ENCODE measurements at regions not wholly inside any gene's neighbourhood (a gene's known extent, or its start where the extent isn't known, plus 50 kb on each side); places are given as distances from the start of the nearest gene placed in this dataset.

DNA sequence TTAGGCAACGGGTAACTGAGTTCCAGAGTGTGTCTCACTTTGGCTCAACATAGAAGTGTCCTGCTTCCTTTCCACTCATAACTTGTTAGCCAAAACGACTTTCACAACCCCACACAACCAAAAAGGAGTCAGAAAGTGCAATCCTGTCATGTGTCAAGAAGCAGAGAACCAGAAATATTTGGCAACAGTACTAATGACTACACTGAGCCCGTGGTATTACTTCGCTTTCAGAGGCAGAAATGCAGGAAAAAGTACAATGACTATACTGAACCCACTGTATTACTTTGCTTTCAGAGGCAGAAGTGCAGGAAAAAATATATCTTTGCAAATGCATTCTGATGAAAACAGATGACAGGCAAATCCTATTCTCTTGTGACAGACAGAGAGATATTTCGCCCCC, 484.6 kb downstream of the KIF2B start:
- no peak for TF ChIP-seq FOXM1 (IDR thresholded peaks at IDR 0.05; ENCODE audit: borderline replicate concordance, low read depth)
- TF ChIP-seq NFIC (IDR thresholded peaks at IDR 0.05), result no peak
- TF ChIP-seq MAX (IDR thresholded peaks at IDR 0.05), result no peak
- TF ChIP-seq EGR1 (IDR thresholded peaks at IDR 0.05), result no peak
- TF ChIP-seq YY1 (IDR thresholded peaks at IDR 0.05; ENCODE audit: low read depth), result no peak
- TF ChIP-seq, protein P1, sequence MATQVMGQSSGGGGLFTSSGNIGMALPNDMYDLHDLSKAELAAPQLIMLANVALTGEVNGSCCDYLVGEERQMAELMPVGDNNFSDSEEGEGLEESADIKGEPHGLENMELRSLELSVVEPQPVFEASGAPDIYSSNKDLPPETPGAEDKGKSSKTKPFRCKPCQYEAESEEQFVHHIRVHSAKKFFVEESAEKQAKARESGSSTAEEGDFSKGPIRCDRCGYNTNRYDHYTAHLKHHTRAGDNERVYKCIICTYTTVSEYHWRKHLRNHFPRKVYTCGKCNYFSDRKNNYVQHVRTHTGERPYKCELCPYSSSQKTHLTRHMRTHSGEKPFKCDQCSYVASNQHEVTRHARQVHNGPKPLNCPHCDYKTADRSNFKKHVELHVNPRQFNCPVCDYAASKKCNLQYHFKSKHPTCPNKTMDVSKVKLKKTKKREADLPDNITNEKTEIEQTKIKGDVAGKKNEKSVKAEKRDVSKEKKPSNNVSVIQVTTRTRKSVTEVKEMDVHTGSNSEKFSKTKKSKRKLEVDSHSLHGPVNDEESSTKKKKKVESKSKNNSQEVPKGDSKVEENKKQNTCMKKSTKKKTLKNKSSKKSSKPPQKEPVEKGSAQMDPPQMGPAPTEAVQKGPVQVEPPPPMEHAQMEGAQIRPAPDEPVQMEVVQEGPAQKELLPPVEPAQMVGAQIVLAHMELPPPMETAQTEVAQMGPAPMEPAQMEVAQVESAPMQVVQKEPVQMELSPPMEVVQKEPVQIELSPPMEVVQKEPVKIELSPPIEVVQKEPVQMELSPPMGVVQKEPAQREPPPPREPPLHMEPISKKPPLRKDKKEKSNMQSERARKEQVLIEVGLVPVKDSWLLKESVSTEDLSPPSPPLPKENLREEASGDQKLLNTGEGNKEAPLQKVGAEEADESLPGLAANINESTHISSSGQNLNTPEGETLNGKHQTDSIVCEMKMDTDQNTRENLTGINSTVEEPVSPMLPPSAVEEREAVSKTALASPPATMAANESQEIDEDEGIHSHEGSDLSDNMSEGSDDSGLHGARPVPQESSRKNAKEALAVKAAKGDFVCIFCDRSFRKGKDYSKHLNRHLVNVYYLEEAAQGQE (IDR thresholded peaks at IDR 0.05; ENCODE audit: low read depth), result no peak
- TF ChIP-seq, protein P2, sequence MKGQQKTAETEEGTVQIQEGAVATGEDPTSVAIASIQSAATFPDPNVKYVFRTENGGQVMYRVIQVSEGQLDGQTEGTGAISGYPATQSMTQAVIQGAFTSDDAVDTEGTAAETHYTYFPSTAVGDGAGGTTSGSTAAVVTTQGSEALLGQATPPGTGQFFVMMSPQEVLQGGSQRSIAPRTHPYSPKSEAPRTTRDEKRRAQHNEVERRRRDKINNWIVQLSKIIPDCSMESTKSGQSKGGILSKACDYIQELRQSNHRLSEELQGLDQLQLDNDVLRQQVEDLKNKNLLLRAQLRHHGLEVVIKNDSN (IDR thresholded peaks at IDR 0.05), result no peak
- no peak for TF ChIP-seq TCF12 (IDR thresholded peaks at IDR 0.05; ENCODE audit: low read depth)
- no peak for TF ChIP-seq CREB1 (IDR thresholded peaks at IDR 0.05; ENCODE audit: low read depth)
- no peak for TF ChIP-seq CEBPB (IDR thresholded peaks at IDR 0.05)
- no peak for TF ChIP-seq RAD21 (IDR thresholded peaks at IDR 0.05; ENCODE audit: low read depth)
- TF ChIP-seq ZBTB7A (IDR thresholded peaks at IDR 0.05; ENCODE audit: low read depth), result no peak
- no peak for TF ChIP-seq EP300 (IDR thresholded peaks at IDR 0.05; ENCODE audit: borderline replicate concordance)
- TF ChIP-seq TAF1 (IDR thresholded peaks at IDR 0.05; ENCODE audit: low read depth), result no peak
- TF ChIP-seq TEAD4 (IDR thresholded peaks at IDR 0.05), result no peak

DNA sequence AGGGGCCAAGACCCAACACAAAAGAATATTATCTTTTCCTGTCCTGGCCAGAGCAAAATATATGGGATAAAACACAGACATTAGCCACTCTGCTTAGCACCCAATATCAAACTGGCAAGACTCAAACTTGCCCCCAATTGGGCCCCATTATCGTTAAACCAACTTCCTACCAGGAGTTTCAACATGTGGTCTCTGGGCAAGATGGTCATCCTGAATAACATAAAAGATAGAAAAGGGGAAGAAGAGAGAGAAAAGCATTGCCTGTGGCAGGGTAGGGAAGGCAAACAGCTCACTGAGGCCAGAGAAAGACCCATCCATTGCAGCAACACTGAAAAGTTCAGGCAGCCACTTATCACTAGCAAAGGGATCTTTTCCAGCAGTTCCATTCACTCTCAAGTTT, 502.1 kb downstream of the KIF2B start:
- TF ChIP-seq NFIC (IDR thresholded peaks at IDR 0.05) (no peak), TAF1 (IDR thresholded peaks at IDR 0.05; ENCODE audit: low read depth) (no peak), MAX (IDR thresholded peaks at IDR 0.05) (no peak), EGR1 (IDR thresholded peaks at IDR 0.05) (no peak), ZBTB7A (IDR thresholded peaks at IDR 0.05; ENCODE audit: low read depth) (no peak)
- TF ChIP-seq, protein P2 (IDR thresholded peaks at IDR 0.05), result no peak

GRCh38 chr17:54339731-54340130, 517.0 kb downstream of the KIF2B start:
- TF ChIP-seq ZBTB7A (IDR thresholded peaks at IDR 0.05; ENCODE audit: low read depth) (no peak), RAD21 (IDR thresholded peaks at IDR 0.05; ENCODE audit: low read depth) (no peak), EP300 (IDR thresholded peaks at IDR 0.05; ENCODE audit: borderline replicate concordance) (no peak), NFIC (IDR thresholded peaks at IDR 0.05) (no peak), EGR1 (IDR thresholded peaks at IDR 0.05) (no peak), YY1 (IDR thresholded peaks at IDR 0.05; ENCODE audit: low read depth) (no peak), MAX (IDR thresholded peaks at IDR 0.05) (no peak), CEBPB (IDR thresholded peaks at IDR 0.05) (no peak), TAF1 (IDR thresholded peaks at IDR 0.05; ENCODE audit: low read depth) (no peak), TEAD4 (IDR thresholded peaks at IDR 0.05) (no peak), FOXM1 (IDR thresholded peaks at IDR 0.05; ENCODE audit: borderline replicate concordance, low read depth) (no peak), CREB1 (IDR thresholded peaks at IDR 0.05; ENCODE audit: low read depth) (no peak)
- TF ChIP-seq, protein P1 (IDR thresholded peaks at IDR 0.05; ENCODE audit: low read depth), result no peak
- TF ChIP-seq, protein P2 (IDR thresholded peaks at IDR 0.05), result no peak

DNA sequence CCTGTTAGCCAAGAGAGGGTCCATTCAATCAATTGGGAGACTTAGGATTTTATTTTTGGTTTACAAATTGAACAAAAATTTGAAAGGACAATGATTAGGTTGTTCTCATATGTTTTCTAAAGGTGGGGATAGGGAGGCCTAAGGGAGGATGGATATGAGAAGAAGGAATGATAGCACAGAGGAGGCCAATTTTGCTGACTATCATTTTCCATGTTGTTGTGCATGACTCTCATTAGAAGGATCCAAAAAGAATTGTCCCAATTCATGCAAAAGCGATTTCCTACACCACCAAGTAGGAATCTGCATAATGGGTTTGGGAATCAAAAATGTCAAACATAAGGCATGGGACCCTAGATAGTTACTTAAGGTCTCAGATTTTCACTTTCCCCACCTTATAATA, 524.8 kb downstream of the KIF2B start:
- TF ChIP-seq EGR1 (IDR thresholded peaks at IDR 0.05) (no peak), TAF1 (IDR thresholded peaks at IDR 0.05; ENCODE audit: low read depth) (no peak), CEBPB (IDR thresholded peaks at IDR 0.05) (no peak), NFIC (IDR thresholded peaks at IDR 0.05) (no peak), ZBTB7A (IDR thresholded peaks at IDR 0.05; ENCODE audit: low read depth) (no peak), CREB1 (IDR thresholded peaks at IDR 0.05; ENCODE audit: low read depth) (no peak), MAX (IDR thresholded peaks at IDR 0.05) (no peak), TCF12 (IDR thresholded peaks at IDR 0.05; ENCODE audit: low read depth) (no peak), TEAD4 (IDR thresholded peaks at IDR 0.05) (no peak), FOXM1 (IDR thresholded peaks at IDR 0.05; ENCODE audit: borderline replicate concordance, low read depth) (no peak), EP300 (IDR thresholded peaks at IDR 0.05; ENCODE audit: borderline replicate concordance) (no peak)
- TF ChIP-seq, protein P2 (IDR thresholded peaks at IDR 0.05), result no peak

- no peak for TF ChIP-seq NFIC (IDR thresholded peaks at IDR 0.05)
- TF ChIP-seq RAD21 (IDR thresholded peaks at IDR 0.05; ENCODE audit: low read depth), result no peak
These were observed 525.5 kb downstream of the KIF2B start for GRCh38 chr17:54348234-54348633.

All from Ishikawa (cell line).